Choroid plexus epithelial cell (primary cell): ENCODE measurements at regions not wholly inside any gene's neighbourhood (a gene's known extent, or its start where the extent isn't known, plus 50 kb on each side); places are given as distances from the start of the nearest gene placed in this dataset.

Experiments used
- DNase-seq: peaks from one replicate; pipeline ENCODE4 v3.0.0-alpha.2; 2010; ENCODE audit warnings: low read depth
- H3K4me3 ChIP-seq: 2 replicates; pipeline ENCODE4 v1.5.1; 2011; ENCODE audit warnings: low read depth, mild to moderate bottlenecking, control low read depth, low read length, moderate library complexity
- CTCF ChIP-seq: conservative IDR thresholded peaks from 2 replicates; pipeline ENCODE4 v1.5.1; 2011; ENCODE audit warnings: low read depth, mild to moderate bottlenecking, control low read depth, inconsistent platforms, low read length, moderate library complexity

GRCh38 chr2:239835056-239835455 is 190.1 kb downstream of the NDUFA10 start:
- no peak for TF ChIP-seq CTCF

GRCh38 chr2:239834143-239834542 is 191.0 kb downstream of the NDUFA10 start:
- no peak overlapping the region for H3K4me3 ChIP-seq
- TF ChIP-seq CTCF, result no peak
- no peak for DNase-seq

More at GRCh38 chr2:239835056-239835455, 190.1 kb downstream of the NDUFA10 start:
- H3K4me3 ChIP-seq, result no peak overlapping the region
- DNase-seq, result no peak

DNA sequence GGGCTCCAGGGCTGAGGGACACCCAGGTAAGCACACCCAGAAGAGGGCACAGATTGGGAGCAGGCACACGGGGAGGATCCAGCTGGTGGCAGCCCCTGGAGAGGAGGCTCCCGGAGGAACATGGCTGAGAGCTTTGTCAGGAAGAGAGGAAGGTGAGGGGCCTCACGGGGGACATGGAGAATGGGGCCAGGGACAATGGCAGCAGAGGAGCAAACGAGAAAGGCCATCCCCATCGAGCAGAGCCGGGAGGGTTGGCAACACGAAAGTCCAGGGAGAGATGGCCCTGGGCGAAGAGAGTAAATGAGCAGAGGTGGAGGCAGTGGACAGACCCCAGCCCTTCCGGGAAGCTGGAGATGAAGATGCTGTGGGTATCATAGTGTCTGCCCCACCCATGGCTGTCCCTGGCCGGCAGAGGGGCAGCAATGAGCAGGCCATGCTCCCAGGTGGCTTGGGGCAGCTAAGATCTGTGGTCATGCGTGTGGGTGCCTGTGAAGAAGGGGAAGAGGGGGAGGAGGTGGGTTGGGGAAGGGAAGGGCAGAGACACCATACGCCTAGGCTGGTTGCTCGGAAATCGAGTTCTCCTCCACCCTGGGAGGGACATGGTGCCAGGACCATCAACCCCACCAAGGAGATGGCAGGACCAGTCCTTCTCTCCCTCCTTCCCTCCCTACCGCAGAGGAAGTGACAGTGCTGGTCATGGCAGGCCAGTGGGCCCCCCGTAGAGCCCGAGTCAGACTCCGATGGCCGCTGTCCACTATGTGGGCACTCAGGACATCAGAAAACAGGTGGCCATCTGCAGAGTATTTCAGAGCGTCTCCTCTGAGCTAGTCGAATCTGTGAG is 191.7 kb downstream of the NDUFA10 start:
- TF ChIP-seq CTCF, result no peak
- H3K4me3 ChIP-seq, result no peak overlapping the region
- DNase-seq, result no peak

GRCh38 chr2:239832490-239833268 is 192.5 kb downstream of the NDUFA10 start:
- DNase-seq, result no peak
- no peak for TF ChIP-seq CTCF
- H3K4me3 ChIP-seq, result no peak overlapping the region

DNA sequence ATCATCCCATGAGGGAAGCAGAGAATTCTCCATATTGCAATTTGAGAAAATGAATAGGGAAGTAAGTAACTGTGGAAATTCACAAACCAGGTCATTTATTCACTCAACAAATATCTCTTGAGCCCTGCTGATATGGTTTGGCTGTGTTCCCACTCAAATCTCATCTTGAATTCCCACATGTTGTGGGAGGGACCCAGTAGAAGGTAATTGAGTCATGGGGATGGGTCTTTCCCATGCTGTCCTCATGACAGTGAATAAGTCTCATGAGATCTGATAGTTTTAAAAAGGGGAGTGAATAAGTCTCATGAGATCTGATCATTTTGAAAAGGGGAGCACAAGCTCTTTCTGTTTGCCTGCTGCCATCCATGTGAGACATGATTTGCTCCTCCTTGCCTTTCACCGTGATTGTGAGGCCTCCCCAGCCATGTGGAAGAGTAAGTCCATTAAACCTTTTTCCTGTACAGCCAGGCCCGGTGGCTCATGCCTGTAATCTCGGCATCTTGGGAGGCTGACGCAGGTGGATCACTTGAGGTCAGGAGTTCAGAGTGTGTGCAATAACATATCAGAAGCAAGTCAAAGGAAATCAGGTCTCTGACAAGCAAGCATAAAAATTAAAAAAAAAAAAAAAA is 193.2 kb downstream of the NDUFA10 start:
- no peak overlapping the region for H3K4me3 ChIP-seq
- DNase-seq, result peak; percentile 1
- TF ChIP-seq CTCF, result no peak

DNA sequence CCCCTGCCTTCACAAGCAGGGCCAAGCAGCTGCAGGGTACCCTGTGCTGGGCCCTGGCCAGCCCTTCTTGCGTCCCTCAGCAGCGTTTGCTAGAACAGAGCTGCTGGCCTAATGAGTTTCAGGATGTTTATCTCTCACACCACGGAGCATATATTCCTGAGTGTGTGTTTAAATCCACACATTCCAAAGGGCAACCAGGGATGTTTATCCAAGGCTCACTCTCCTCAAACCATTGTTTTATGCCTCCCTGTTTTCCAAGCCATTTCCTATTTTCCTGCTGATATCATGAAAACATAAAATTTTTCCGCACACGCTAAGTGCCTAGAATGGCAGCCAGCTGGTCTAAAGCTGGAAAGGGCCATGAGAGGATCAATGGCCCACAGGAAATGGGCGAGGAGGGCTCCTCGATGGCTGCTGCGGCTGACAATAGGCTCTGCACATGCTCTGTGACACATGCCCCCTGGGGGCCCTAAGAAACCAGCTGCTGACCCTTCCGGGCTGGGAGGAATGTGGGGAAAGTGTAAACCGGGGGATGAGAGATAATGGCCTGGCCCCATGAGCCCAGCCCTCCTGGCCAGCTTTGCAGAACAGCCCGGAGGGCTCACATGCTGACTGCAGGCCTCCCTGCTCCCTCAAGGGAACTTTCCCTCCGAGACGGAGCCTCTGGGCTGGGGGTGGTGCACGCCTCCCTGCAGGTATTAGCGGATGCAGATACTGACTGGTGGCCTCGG is 194.0 kb downstream of the NDUFA10 start:
- DNase-seq, result no peak
- H3K4me3 ChIP-seq, result no peak overlapping the region
- TF ChIP-seq CTCF, result no peak
